GM20000 (cell line): ENCODE measurements at regions not wholly inside any gene's neighbourhood (a gene's known extent, or its start where the extent isn't known, plus 50 kb on each side); places are given as distances from the start of the nearest gene placed in this dataset.
"Not testable (repeated sequence)": the region's sequence is repeated elsewhere in the genome, so short reads cannot be mapped to it uniquely, and the experiment has no call there.

ENCODE experiments used
- DNase-seq: peaks from one replicate; pipeline ENCODE4 v3.0.0; 2012; ENCODE audit warnings: low spot score
- CTCF ChIP-seq: IDR thresholded peaks from 2 replicates; pipeline ENCODE4 v1.5.1; 2012; ENCODE audit warnings: mild to moderate bottlenecking, control low read depth; ENCODE audit errors: extremely low read depth, missing control alignments

- no peak for DNase-seq
- no peak for TF ChIP-seq CTCF
These were observed 124.5 kb downstream of the ATXN3L start for GRCh38 chrX:13195340-13195739.

GRCh38 chrX:13194291-13195103, 125.4 kb downstream of the ATXN3L start:
- no peak for TF ChIP-seq CTCF
- no peak for DNase-seq

- DNase-seq, result no peak
- TF ChIP-seq CTCF, result no peak
These were observed 129.8 kb downstream of the ATXN3L start for GRCh38 chrX:13190051-13190450.

GRCh38 chrX:13189380-13189779, 130.5 kb downstream of the ATXN3L start:
- no peak for DNase-seq
- no peak for TF ChIP-seq CTCF

- DNase-seq, result no peak
- no peak for TF ChIP-seq CTCF
These were observed 131.0 kb downstream of the ATXN3L start for GRCh38 chrX:13188731-13189309.

- not testable (repeated sequence) for DNase-seq
These were observed 133.2 kb downstream of the ATXN3L start for GRCh38 chrX:13186643-13187042.

- TF ChIP-seq CTCF, result no peak
- DNase-seq, result no peak
These were observed 136.4 kb upstream of the FAM9C start for GRCh38 chrX:13180807-13181206.

GRCh38 chrX:13179586-13179985, 135.2 kb upstream of the FAM9C start:
- TF ChIP-seq CTCF, result no peak
- DNase-seq, result no peak
